ENCODE measurements at regions not wholly inside any gene's neighbourhood (a gene's known extent, or its start where the extent isn't known, plus 50 kb on each side); places are given as distances from the start of the nearest gene placed in this dataset.
"Not testable (repeated sequence)": the region's sequence is repeated elsewhere in the genome, so short reads cannot be mapped to it uniquely, and the experiment has no call there.

DNA sequence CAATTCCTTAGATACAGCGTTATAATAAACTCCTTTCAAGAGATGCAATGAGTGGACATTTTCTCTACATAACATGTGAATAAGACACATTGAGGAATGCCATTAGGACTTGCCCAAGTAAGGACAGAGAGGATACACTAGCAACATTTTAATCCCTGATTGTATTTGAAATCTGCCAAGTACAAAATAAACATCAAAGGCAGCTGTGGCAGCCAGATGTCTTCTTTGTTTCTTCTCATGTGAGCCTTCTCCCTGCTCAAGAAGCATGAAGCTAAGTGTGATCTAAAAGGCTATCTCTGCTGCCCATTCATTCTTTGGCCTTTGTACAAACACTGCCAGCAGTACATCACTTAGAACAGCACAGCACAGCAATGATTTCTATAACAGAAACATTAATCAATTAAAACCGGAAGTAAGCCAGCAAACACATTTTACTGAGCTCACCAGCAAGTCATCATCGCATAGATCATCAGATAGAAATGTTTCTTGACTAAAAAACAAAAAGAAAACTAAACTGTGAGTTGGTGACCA is 364.0 kb downstream of the CNTN6 start:
- Histone ChIP-seq H3K9me3 (ENCODE audit: control insufficient read depth in 2 of 3, insufficient read depth in 1 of 3, low read length in 3 of 3) (no peaks in the 10 kb centered on the region), H3K4me1 (ENCODE audit: control insufficient read depth in 2 of 3, insufficient read depth in 2 of 3, low read depth in 1 of 3, low read length in 3 of 3) (no peaks in the 10 kb centered on the region), H3K27ac (ENCODE audit: low read depth in 2 of 2, low read length in 2 of 2) (no peak overlapping the region), H3K27me3 (ENCODE audit: control insufficient read depth, insufficient read depth, low read length) (no peaks in the 10 kb centered on the region), H3K9ac (ENCODE audit: low read length in 3 of 3) (no peak overlapping the region), H3K4me3 (ENCODE audit: low read length in 3 of 3) (no peak overlapping the region), H3K36me3 (ENCODE audit: control insufficient read depth in 2 of 3, insufficient read depth in 3 of 3, low read length in 3 of 3) (no peaks in the 10 kb centered on the region)
- FAIRE-seq (no peak), DNase-seq (no peak)
- TF ChIP-seq, protein P1, sequence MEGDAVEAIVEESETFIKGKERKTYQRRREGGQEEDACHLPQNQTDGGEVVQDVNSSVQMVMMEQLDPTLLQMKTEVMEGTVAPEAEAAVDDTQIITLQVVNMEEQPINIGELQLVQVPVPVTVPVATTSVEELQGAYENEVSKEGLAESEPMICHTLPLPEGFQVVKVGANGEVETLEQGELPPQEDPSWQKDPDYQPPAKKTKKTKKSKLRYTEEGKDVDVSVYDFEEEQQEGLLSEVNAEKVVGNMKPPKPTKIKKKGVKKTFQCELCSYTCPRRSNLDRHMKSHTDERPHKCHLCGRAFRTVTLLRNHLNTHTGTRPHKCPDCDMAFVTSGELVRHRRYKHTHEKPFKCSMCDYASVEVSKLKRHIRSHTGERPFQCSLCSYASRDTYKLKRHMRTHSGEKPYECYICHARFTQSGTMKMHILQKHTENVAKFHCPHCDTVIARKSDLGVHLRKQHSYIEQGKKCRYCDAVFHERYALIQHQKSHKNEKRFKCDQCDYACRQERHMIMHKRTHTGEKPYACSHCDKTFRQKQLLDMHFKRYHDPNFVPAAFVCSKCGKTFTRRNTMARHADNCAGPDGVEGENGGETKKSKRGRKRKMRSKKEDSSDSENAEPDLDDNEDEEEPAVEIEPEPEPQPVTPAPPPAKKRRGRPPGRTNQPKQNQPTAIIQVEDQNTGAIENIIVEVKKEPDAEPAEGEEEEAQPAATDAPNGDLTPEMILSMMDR (IDR thresholded peaks at IDR 0.05; ENCODE audit: borderline replicate concordance, extremely low read depth, insufficient read depth) = no peak
- intact Hi-C loops (cut with DNase I) = no loop called here

GRCh38 chr3:1462371-1462770 is 369.5 kb downstream of the CNTN6 start:
- intact Hi-C loops (cut with DNase I) = no loop called here
- Histone ChIP-seq H3K4me1 (ENCODE audit: control insufficient read depth in 2 of 3, insufficient read depth in 2 of 3, low read depth in 1 of 3, low read length in 3 of 3) (no peaks in the 10 kb centered on the region), H3K9ac (ENCODE audit: low read length in 3 of 3) (no peak overlapping the region), H3K36me3 (ENCODE audit: control insufficient read depth in 2 of 3, insufficient read depth in 3 of 3, low read length in 3 of 3) (no peaks in the 10 kb centered on the region), H3K9me3 (ENCODE audit: control insufficient read depth in 2 of 3, insufficient read depth in 1 of 3, low read length in 3 of 3) (no peaks in the 10 kb centered on the region), H3K4me3 (ENCODE audit: low read length in 3 of 3) (no peak overlapping the region), H3K27ac (ENCODE audit: low read depth in 2 of 2, low read length in 2 of 2) (no peak overlapping the region), H3K27me3 (ENCODE audit: control insufficient read depth, insufficient read depth, low read length) (no peaks in the 10 kb centered on the region)
- DNase-seq (no peak), FAIRE-seq (no peak)
- TF ChIP-seq, protein P1 (IDR thresholded peaks at IDR 0.05; ENCODE audit: borderline replicate concordance, extremely low read depth, insufficient read depth) = no peak

DNA sequence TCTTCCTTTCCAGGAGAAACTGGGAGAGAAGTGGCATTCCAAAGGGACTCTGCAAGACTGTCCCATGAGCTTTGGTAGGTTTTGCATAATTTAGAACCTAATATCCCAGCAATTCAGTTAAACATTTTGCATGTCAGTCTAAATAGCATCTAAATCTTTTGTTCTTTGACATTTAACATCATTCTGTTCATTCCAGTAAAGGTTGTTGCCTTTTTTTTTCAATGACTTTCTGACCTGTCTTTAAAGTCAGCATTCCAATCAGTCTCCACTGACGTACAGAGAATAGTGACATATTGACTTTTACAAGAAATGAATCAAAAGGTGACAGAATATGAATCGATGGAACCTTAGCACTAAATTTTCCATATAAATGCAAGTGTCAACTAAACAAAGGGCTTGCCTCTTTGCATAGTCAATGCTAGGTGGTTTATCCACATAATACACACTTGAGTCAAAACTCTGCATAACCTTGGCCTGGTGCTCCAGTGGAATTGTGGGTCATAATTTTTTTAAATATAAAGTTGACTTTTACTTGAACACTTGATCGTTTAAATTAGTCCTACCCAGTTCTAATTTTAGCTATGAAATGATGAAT is 370.1 kb downstream of the CNTN6 start:
- Histone ChIP-seq H3K4me3 (ENCODE audit: low read length in 3 of 3) (no peak overlapping the region), H3K4me1 (ENCODE audit: control insufficient read depth in 2 of 3, insufficient read depth in 2 of 3, low read depth in 1 of 3, low read length in 3 of 3) (no peaks in the 10 kb centered on the region), H3K9ac (ENCODE audit: low read length in 3 of 3) (no peak overlapping the region), H3K27me3 (ENCODE audit: control insufficient read depth, insufficient read depth, low read length) (no peaks in the 10 kb centered on the region), H3K9me3 (ENCODE audit: control insufficient read depth in 2 of 3, insufficient read depth in 1 of 3, low read length in 3 of 3) (no peaks in the 10 kb centered on the region), H3K27ac (ENCODE audit: low read depth in 2 of 2, low read length in 2 of 2) (no peak overlapping the region), H3K36me3 (ENCODE audit: control insufficient read depth in 2 of 3, insufficient read depth in 3 of 3, low read length in 3 of 3) (no peaks in the 10 kb centered on the region)
- TF ChIP-seq, protein P1 (IDR thresholded peaks at IDR 0.05; ENCODE audit: borderline replicate concordance, extremely low read depth, insufficient read depth) = no peak
- FAIRE-seq (no peak), DNase-seq (no peak)
- intact Hi-C loops (cut with DNase I) = no loop called here

DNA sequence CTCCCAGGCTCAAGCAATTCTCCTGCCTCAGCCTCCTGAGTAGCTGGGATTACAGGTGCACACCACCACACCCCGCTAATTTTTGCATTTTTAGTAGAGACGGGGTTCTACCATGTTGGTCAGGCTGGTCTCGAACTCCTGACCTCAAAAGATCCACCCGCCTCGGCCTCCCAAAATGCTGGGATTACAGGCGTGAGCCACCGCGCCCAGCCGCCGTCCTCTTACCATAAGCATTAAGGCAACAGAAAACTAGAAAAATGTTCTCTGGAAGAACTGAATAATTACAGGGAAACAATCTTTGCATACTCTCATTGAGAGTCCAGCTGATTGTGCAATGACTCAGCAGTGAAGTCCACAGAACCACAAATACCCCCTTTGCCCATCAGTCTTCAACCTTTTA is 372.3 kb downstream of the CNTN6 start:
- H3K4me1 ChIP-seq (ENCODE audit: control insufficient read depth in 2 of 3, insufficient read depth in 2 of 3, low read depth in 1 of 3, low read length in 3 of 3); intact Hi-C loops (cut with DNase I); H3K4me3 ChIP-seq (ENCODE audit: low read length in 3 of 3); H3K36me3 ChIP-seq (ENCODE audit: control insufficient read depth in 2 of 3, insufficient read depth in 3 of 3, low read length in 3 of 3); DNase-seq; H3K9ac ChIP-seq (ENCODE audit: low read length in 3 of 3); H3K27me3 ChIP-seq (ENCODE audit: control insufficient read depth, insufficient read depth, low read length); FAIRE-seq; H3K27ac ChIP-seq (ENCODE audit: low read depth in 2 of 2, low read length in 2 of 2); H3K9me3 ChIP-seq (ENCODE audit: control insufficient read depth in 2 of 3, insufficient read depth in 1 of 3, low read length in 3 of 3): not testable (repeated sequence)

Measured in kidney (tissue), 13 donors.